ENCODE measurements at regions not wholly inside any gene's neighbourhood (a gene's known extent, or its start where the extent isn't known, plus 50 kb on each side); places are given as distances from the start of the nearest gene placed in this dataset.

DNA sequence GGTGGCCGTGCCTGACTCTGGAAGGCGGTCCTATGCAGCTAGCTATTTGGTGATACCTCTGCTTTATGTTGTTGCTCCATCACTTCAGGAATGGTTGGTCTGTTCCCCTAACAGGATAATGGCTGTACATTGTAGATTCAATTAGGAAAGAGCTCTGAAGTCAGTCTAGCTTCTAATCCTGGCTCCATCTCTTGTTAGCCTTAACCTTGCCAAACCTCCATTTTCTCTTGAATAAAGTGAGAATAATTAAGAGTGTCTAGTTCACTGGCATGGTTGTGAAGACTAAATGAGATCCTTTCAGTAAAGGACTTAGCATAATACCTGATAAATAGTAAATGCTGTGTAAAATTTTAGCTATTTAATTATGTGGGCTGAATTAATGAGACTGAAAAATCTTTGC is 262.5 kb upstream of the ARHGAP20 start:
- no peak overlapping the region for H3K27ac Mint-ChIP-seq
- ATAC-seq (no peak), DNase-seq (no peak)
- H3K36me3 Mint-ChIP-seq = peaks cover 5% of the 10 kb centered on the region
- TF ChIP-seq, protein P1, sequence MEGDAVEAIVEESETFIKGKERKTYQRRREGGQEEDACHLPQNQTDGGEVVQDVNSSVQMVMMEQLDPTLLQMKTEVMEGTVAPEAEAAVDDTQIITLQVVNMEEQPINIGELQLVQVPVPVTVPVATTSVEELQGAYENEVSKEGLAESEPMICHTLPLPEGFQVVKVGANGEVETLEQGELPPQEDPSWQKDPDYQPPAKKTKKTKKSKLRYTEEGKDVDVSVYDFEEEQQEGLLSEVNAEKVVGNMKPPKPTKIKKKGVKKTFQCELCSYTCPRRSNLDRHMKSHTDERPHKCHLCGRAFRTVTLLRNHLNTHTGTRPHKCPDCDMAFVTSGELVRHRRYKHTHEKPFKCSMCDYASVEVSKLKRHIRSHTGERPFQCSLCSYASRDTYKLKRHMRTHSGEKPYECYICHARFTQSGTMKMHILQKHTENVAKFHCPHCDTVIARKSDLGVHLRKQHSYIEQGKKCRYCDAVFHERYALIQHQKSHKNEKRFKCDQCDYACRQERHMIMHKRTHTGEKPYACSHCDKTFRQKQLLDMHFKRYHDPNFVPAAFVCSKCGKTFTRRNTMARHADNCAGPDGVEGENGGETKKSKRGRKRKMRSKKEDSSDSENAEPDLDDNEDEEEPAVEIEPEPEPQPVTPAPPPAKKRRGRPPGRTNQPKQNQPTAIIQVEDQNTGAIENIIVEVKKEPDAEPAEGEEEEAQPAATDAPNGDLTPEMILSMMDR (IDR thresholded peaks at IDR 0.05) = no peak
- intact Hi-C loops (cut with micrococcal nuclease) = no loop called here
- no peaks in the 10 kb centered on the region for H3K4me1 Mint-ChIP-seq
- Histone ChIP-seq H3K27me3 (ENCODE audit: control insufficient read depth, insufficient read depth, low read length) (no peaks in the 10 kb centered on the region), H3K4me3 (ENCODE audit: low read length) (no peak overlapping the region), H3K27ac (ENCODE audit: low read length) (no peak overlapping the region), H3K9me3 (ENCODE audit: control insufficient read depth, insufficient read depth, low read length) (no peaks in the 10 kb centered on the region), H3K4me1 (ENCODE audit: control insufficient read depth, insufficient read depth, low read length) (no peaks in the 10 kb centered on the region), H3K36me3 (ENCODE audit: control insufficient read depth, insufficient read depth, low read length) (no peaks in the 10 kb centered on the region)
- H3K27me3 Mint-ChIP-seq (ENCODE audit: low read depth in 2 of 2) = peaks cover 0 to 2% of the 10 kb centered on the region in 2 donors
- no peak overlapping the region for H3K4me3 Mint-ChIP-seq
- 92% methylated on average over 2 of the region's 2 CpGs for WGBS (ENCODE audit: insufficient coverage)
- H3K9me3 Mint-ChIP-seq = peaks cover 0 to 3% of the 10 kb centered on the region in 2 donors

DNA sequence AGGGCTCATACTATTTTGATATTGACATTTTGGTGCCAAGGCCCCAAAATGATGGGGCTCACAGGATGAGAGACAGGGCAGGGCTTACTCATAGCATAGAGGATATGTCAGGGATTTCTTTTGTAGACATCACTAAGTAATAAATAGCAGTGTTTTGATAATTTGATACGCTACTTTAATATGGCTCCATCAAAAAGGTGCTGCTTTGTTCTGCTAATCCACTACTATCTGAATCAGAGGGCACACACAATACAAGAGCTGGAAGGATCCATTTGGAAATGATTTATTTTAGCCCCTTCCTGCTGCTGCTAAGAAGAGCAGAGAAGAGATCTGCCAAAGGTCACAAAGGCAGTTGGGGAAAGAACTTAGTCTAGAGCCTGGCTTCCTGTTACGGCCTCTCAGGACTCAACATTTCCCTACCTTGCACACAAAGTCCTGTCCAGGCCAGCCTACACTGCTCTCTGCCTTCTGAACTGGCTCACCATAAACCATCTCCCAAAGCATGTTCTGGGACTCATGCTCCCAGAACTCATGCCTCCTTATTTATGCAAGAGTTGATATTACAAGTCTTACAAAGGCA is 261.3 kb upstream of the ARHGAP20 start:
- ATAC-seq = no peak
- H3K4me3 Mint-ChIP-seq = no peak overlapping the region
- no peaks in the 10 kb centered on the region for H3K4me1 ChIP-seq (ENCODE audit: control insufficient read depth, insufficient read depth, low read length)

DNA sequence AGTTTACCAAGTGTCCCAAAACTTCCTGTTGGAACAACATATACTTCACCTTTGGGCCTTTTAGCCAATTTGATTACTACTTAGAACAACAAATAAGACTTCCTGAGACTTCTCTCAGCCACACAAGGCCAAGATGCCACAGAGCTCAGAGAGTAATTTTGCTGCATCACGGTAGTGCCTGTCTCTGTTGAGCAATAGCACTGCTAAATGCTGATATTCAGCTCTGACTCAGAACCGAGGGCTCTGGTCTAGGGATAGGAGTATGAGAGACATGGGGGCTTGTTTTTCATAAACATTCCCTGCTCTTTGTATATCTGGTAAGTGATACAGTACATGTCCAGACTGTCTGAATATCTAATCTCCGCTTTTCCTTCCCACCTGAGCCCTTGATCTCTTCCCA is 260.4 kb upstream of the ARHGAP20 start:
- intact Hi-C loops (cut with micrococcal nuclease) = no loop called here
- Mint-ChIP-seq H3K4me3 (no peak overlapping the region), H3K27me3 (ENCODE audit: low read depth in 2 of 2) (peaks cover 0 to 5% of the 10 kb centered on the region in 2 donors), H3K9me3 (no peaks in the 10 kb centered on the region), H3K4me1 (no peaks in the 10 kb centered on the region), H3K36me3 (no peaks in the 10 kb centered on the region), H3K27ac (no peak overlapping the region)
- WGBS (ENCODE audit: insufficient coverage) = 42% methylated on average over 3 of the region's 3 CpGs
- no peak overlapping the region for H3K4me3 ChIP-seq (ENCODE audit: low read length)
- no peak overlapping the region for H3K27ac ChIP-seq (ENCODE audit: low read length)
- ATAC-seq (no peak), DNase-seq (no peak)
- H3K36me3 ChIP-seq (ENCODE audit: control insufficient read depth, insufficient read depth, low read length) = no peaks in the 10 kb centered on the region
- no peaks in the 10 kb centered on the region for H3K9me3 ChIP-seq (ENCODE audit: control insufficient read depth, insufficient read depth, low read length)
- no peaks in the 10 kb centered on the region for H3K4me1 ChIP-seq (ENCODE audit: control insufficient read depth, insufficient read depth, low read length)
- TF ChIP-seq, protein P1 (IDR thresholded peaks at IDR 0.05) = no peak
- no peaks in the 10 kb centered on the region for H3K27me3 ChIP-seq (ENCODE audit: control insufficient read depth, insufficient read depth, low read length)

More for the DNA sequence above, 261.3 kb upstream of the ARHGAP20 start:
- TF ChIP-seq, protein P1 (IDR thresholded peaks at IDR 0.05) = no peak
- H3K27ac Mint-ChIP-seq = no peak overlapping the region
- H3K27me3 ChIP-seq (ENCODE audit: control insufficient read depth, insufficient read depth, low read length) = no peaks in the 10 kb centered on the region
- no peak overlapping the region for H3K27ac ChIP-seq (ENCODE audit: low read length)
- intact Hi-C loops (cut with micrococcal nuclease) = no loop called here
- H3K36me3 Mint-ChIP-seq = no peaks in the 10 kb centered on the region
- no peaks in the 10 kb centered on the region for H3K4me1 Mint-ChIP-seq
- no peaks in the 10 kb centered on the region for H3K9me3 ChIP-seq (ENCODE audit: control insufficient read depth, insufficient read depth, low read length)
- H3K27me3 Mint-ChIP-seq (ENCODE audit: low read depth in 2 of 2) = peaks cover 0 to 5% of the 10 kb centered on the region in 2 donors
- no peaks in the 10 kb centered on the region for H3K36me3 ChIP-seq (ENCODE audit: control insufficient read depth, insufficient read depth, low read length)
- no peaks in the 10 kb centered on the region for H3K9me3 Mint-ChIP-seq
- 96% methylated on average over 2 of the region's 2 CpGs for WGBS (ENCODE audit: insufficient coverage)
- H3K4me3 ChIP-seq (ENCODE audit: low read length) = no peak overlapping the region
- no peak for DNase-seq

DNA sequence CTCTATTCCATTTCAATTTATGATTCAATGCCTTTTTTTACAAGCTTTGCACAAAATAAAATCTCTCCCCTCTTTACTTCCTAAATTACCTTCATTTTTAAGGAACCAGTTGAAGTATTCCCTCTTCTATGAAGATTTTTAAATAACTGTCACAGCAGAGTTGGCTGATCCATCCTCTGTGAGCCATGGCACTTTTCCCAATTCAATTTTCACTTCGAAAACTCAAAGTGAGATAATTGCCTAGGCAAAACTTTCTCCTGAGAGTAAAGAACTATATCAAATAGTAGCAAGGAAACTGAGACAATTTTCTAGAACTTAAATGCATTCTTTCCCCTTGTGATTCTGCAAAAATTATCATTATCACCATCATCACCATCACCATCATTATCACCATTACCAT is 259.9 kb upstream of the ARHGAP20 start:
- no peaks in the 10 kb centered on the region for H3K4me1 ChIP-seq (ENCODE audit: control insufficient read depth, insufficient read depth, low read length)
- Mint-ChIP-seq H3K4me3 (no peak overlapping the region), H3K4me1 (no peaks in the 10 kb centered on the region), H3K36me3 (no peaks in the 10 kb centered on the region), H3K9me3 (no peaks in the 10 kb centered on the region), H3K27ac (no peak overlapping the region), H3K27me3 (ENCODE audit: low read depth in 2 of 2) (peaks cover 0 to 5% of the 10 kb centered on the region in 2 donors)
- ATAC-seq (no peak), DNase-seq (no peak)
- H3K9me3 ChIP-seq (ENCODE audit: control insufficient read depth, insufficient read depth, low read length) = no peaks in the 10 kb centered on the region
- no peaks in the 10 kb centered on the region for H3K27me3 ChIP-seq (ENCODE audit: control insufficient read depth, insufficient read depth, low read length)
- no CpG with 5 or more reads among the region's 1 CpG for WGBS (ENCODE audit: insufficient coverage)
- intact Hi-C loops (cut with micrococcal nuclease) = no loop called here
- TF ChIP-seq, protein P1 (IDR thresholded peaks at IDR 0.05) = no peak
- H3K36me3 ChIP-seq (ENCODE audit: control insufficient read depth, insufficient read depth, low read length) = no peaks in the 10 kb centered on the region
- no peak overlapping the region for H3K4me3 ChIP-seq (ENCODE audit: low read length)
- H3K27ac ChIP-seq (ENCODE audit: low read length) = no peak overlapping the region
